Sigmoid colon (tissue), 6 donors: ENCODE measurements at regions not wholly inside any gene's neighbourhood (a gene's known extent, or its start where the extent isn't known, plus 50 kb on each side); places are given as distances from the start of the nearest gene placed in this dataset.

ENCODE experiments used
- DNase-seq: peaks from one replicate; pipeline ENCODE4 v3.0.0-alpha.2; 2019
- H3K27ac ChIP-seq, 4 donors: fragments of 200-600 bp; sonication (generic); one replicate each; pipeline ENCODE4 v1.5.1; 2016 to 2019; ENCODE audit warnings: mild to moderate bottlenecking in 1 of 4
- H3K27me3 ChIP-seq, 3 donors: fragments of 200-600 bp; sonication (generic); one replicate each; pipeline ENCODE4 v1.5.1; 2019; ENCODE audit warnings: mild to moderate bottlenecking in 1 of 3
- H3K36me3 ChIP-seq, 4 donors: fragments of 200-600 bp; sonication (generic); one replicate each; pipeline ENCODE4 v1.5.1; 2016 to 2019
- H3K4me1 ChIP-seq, 4 donors: fragments of 200-600 bp; sonication (generic); one replicate each; pipeline ENCODE4 v1.5.1; 2017 to 2019
- H3K4me3 ChIP-seq, 4 donors: fragments of 200-600 bp; sonication (generic); one replicate each; pipeline ENCODE4 v1.5.1; 2017 to 2019; ENCODE audit warnings: mild to moderate bottlenecking in 2 of 4, moderate library complexity in 1 of 4
- H3K9me3 ChIP-seq, 4 donors: fragments of 200-600 bp in 3 of 4; sonication (generic) in 3 of 4; one replicate each; pipeline versions ENCODE4 v1.5.1 to v1.6.1; 2013 to 2019
- CTCF ChIP-seq, 4 experiments: fragments of 450-650 bp in 3 of 4; fragments of 200-600 bp in 1 of 4; IDR thresholded peaks; one replicate each; pipeline ENCODE4 v1.5.1; 2016 to 2019; ENCODE audit warnings: antibody characterized with exemption in 4 of 4, mild to moderate bottlenecking in 3 of 4, moderate library complexity in 2 of 4
- EP300 ChIP-seq, 4 donors: sonication (generic); formaldehyde crosslinking; IDR thresholded peaks; one replicate each; pipeline ENCODE4 v1.6.1; 2017; ENCODE audit warnings: antibody characterized with exemption in 4 of 4
- POLR2A ChIP-seq, 2 donors: fragments of 450-650 bp; IDR thresholded peaks; one replicate each; pipeline ENCODE4 v1.6.1; 2016; ENCODE audit warnings: antibody characterized with exemption in 2 of 2, mild to moderate bottlenecking in 2 of 2, moderate library complexity in 2 of 2
- POLR2AphosphoS5 ChIP-seq, 4 donors: sonication (generic); formaldehyde crosslinking; IDR thresholded peaks; one replicate each; pipeline ENCODE4 v1.6.1; 2017; ENCODE audit warnings: antibody characterized with exemption in 4 of 4
- WGBS, 2 donors: extraction: QIAGEN DNeasy Blood & Tissue Kit; methylation state at CpG; one replicate each; pipeline ENCODE4 v1.1.7; 2013; 5-methylcytosine and 5-hydroxymethylcytosine counted together
- intact Hi-C: fragments of 100-400 bp; cut with DNase I; formaldehyde crosslinking; loops from one replicate; pipeline ENCODE4 v1.15.1; 2023
- donor health status: healthy with polysubstance abuse.
- donor health status: healthy.

DNA sequence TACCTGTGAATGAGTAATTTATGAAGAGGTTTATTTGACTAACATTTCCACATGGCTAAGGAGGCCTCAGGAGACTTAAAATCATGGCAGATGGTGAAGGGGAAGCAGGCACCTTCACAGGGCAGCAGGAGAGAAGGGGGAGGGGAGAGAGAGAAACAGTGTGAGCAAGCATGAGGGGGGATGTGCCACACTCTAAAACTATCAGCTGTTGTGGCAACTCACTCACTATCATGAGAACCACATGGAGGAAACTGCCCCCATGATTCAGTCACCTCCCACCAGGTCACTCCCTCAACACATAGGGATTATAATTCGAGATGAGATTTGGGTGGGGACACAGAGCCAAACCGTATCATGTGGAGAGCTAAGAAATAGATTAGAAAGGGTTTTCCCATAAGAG, 309.0 kb downstream of the RDH14 start:
- H3K9me3 ChIP-seq: peaks cover 0 to 5% (median 0%) of the 10 kb centered on the region in 4 donors
- intact Hi-C loops: no loop called here
- no peaks in the 10 kb centered on the region for H3K4me1 ChIP-seq
- no peaks in the 10 kb centered on the region for H3K27me3 ChIP-seq
- WGBS, 2 donors: 73 to 76% methylated on average over 2 of the region's 2 CpGs
- DNase-seq: no peak
- no peak overlapping the region for H3K27ac ChIP-seq
- no peaks in the 10 kb centered on the region for H3K36me3 ChIP-seq
- no peak overlapping the region for H3K4me3 ChIP-seq
- no peak for TF ChIP-seq CTCF (IDR thresholded peaks at IDR 0.05)
- TF ChIP-seq POLR2A (IDR thresholded peaks at IDR 0.05): no peak
- no peak for TF ChIP-seq EP300 (IDR thresholded peaks at IDR 0.05)
- no peak for TF ChIP-seq POLR2AphosphoS5 (IDR thresholded peaks at IDR 0.05)

GRCh38 chr2:18247282-18248110, 313.0 kb downstream of the RDH14 start:
- 61 to 71% methylated on average over 7 of the region's 7 CpGs for WGBS, 2 donors

DNA sequence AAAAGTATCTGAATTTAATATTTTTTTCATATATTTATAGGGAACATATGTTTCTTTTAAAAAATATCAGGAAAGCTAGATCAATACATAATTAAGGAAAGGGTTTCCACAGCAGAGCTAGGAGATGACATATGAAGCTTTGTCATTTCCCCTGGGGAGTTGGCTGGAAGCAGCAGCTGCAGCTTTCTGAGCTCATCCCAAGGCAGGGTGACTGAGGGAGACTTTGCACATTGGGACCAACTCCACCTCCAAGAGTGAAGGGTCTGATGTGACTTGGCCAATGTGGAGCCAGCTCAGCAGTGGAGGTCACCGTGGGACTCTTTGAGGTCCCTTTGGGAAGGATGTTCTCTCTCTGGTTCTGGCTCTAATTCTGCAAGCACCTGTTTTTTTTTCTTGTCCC, 315.1 kb downstream of the RDH14 start:
- WGBS, 2 donors: 87 to 88% methylated on average over 1 of the region's 1 CpG
- no peaks in the 10 kb centered on the region for H3K27me3 ChIP-seq

More at GRCh38 chr2:18247282-18248110, 313.0 kb downstream of the RDH14 start:
- Histone ChIP-seq H3K36me3 (no peaks in the 10 kb centered on the region), H3K27ac (no peak overlapping the region), H3K27me3 (no peaks in the 10 kb centered on the region), H3K9me3 (no peaks in the 10 kb centered on the region), H3K4me3 (no peak overlapping the region), H3K4me1 (no peaks in the 10 kb centered on the region)
- intact Hi-C loops: no loop called here
- TF ChIP-seq POLR2A (IDR thresholded peaks at IDR 0.05) (no peak), CTCF (IDR thresholded peaks at IDR 0.05) (no peak), EP300 (IDR thresholded peaks at IDR 0.05) (no peak), POLR2AphosphoS5 (IDR thresholded peaks at IDR 0.05) (no peak)
- DNase-seq: no peak

DNA sequence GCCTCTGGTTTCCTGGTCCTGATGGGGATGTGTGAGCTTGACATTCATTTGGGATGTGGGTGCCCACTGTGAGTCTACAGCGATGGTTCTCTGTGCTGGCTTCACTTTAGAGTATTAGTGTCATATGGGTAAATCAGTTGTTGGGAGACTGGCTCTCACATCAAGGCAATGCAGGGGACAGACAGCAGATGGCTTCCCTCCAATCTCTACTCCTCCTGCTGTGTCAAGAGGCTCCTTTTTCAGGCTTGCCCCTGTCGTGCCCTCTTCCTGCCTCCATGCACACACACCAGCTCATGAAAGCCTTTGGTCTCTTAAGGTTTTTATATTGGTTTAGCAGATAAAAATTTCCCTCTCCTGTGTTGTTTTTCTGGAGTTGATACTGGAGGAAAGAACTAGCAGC, 315.6 kb downstream of the RDH14 start:
- no peaks in the 10 kb centered on the region for H3K4me1 ChIP-seq
- 56% methylated on average over 2 of the region's 2 CpGs for WGBS, 2 donors
- no peak overlapping the region for H3K27ac ChIP-seq
- no peaks in the 10 kb centered on the region for H3K36me3 ChIP-seq
- no peak overlapping the region for H3K4me3 ChIP-seq
- DNase-seq: no peak
- no peaks in the 10 kb centered on the region for H3K27me3 ChIP-seq
- intact Hi-C loops: no loop called here
- no peaks in the 10 kb centered on the region for H3K9me3 ChIP-seq
- TF ChIP-seq CTCF (IDR thresholded peaks at IDR 0.05) (no peak), EP300 (IDR thresholded peaks at IDR 0.05) (no peak), POLR2AphosphoS5 (IDR thresholded peaks at IDR 0.05) (no peak), POLR2A (IDR thresholded peaks at IDR 0.05) (no peak)

More for the DNA sequence above, 315.1 kb downstream of the RDH14 start:
- H3K9me3 ChIP-seq: no peaks in the 10 kb centered on the region
- intact Hi-C loops: no loop called here
- no peaks in the 10 kb centered on the region for H3K36me3 ChIP-seq
- H3K4me3 ChIP-seq: no peak overlapping the region
- DNase-seq: no peak
- TF ChIP-seq POLR2AphosphoS5 (IDR thresholded peaks at IDR 0.05) (no peak), CTCF (IDR thresholded peaks at IDR 0.05) (no peak)
- H3K27ac ChIP-seq: no peak overlapping the region
- no peaks in the 10 kb centered on the region for H3K4me1 ChIP-seq

DNA sequence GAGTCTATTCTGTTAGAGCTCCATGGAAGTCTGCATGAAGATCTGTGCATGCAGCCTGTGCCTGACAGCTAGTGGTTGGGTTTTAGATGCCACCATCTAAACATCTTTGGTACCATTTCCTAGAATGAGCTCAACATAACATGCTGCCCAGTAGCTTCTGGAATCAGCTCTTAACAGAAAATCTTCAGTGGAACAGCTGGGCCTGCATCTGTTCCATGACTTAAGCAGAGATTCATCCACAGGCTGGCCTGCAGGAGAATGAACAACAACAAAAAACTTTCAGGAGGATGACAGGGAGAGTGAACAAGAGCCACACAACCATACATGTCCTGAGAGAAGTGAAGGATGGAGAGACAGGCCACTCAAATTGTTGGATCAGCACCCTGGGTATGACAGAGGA, 316.6 kb downstream of the RDH14 start:
- no peak overlapping the region for H3K27ac ChIP-seq
- no peaks in the 10 kb centered on the region for H3K9me3 ChIP-seq
- no peak overlapping the region for H3K4me3 ChIP-seq
- TF ChIP-seq EP300 (IDR thresholded peaks at IDR 0.05) (no peak), CTCF (IDR thresholded peaks at IDR 0.05) (no peak), POLR2AphosphoS5 (IDR thresholded peaks at IDR 0.05) (no peak), POLR2A (IDR thresholded peaks at IDR 0.05) (no peak)
- no peaks in the 10 kb centered on the region for H3K27me3 ChIP-seq
- no peak for DNase-seq
- H3K36me3 ChIP-seq: no peaks in the 10 kb centered on the region
- H3K4me1 ChIP-seq: no peaks in the 10 kb centered on the region
- intact Hi-C loops: no loop called here
